SK-N-MC (cell line): ENCODE measurements at regions not wholly inside any gene's neighbourhood (a gene's known extent, or its start where the extent isn't known, plus 50 kb on each side); places are given as distances from the start of the nearest gene placed in this dataset.

Source experiments
- DNase-seq: peaks from one replicate; pipeline ENCODE4 v3.0.0-alpha.2; 2011; ENCODE audit warnings: low read depth, low spot score
- H3K27ac ChIP-seq: fragments of 200-600 bp; sonication (generic); 2 replicates; pipeline ENCODE4 v1.5.1; 2016; ENCODE audit warnings: mixed run types
- H3K36me3 ChIP-seq: fragments of 200-600 bp; sonication (generic); 2 replicates; pipeline ENCODE4 v1.6.1; 2017; ENCODE audit warnings: antibody characterized with exemption, low read length, mixed read lengths; ENCODE audit not compliant: insufficient read depth
- H3K4me3 ChIP-seq: fragments of 200-600 bp; sonication (generic); 2 replicates; pipeline ENCODE4 v1.5.1; 2016
- H3K9ac ChIP-seq: fragments of 200-600 bp; sonication (generic); 2 replicates; pipeline ENCODE4 v1.8.0; 2017; ENCODE audit warnings: mixed run types, mixed read lengths; ENCODE audit not compliant: insufficient read length
- H3K9me3 ChIP-seq: fragments of 200-600 bp; sonication (generic); 2 replicates; pipeline ENCODE4 v1.6.1; 2017; ENCODE audit warnings: low read depth, mild to moderate bottlenecking, antibody characterized with exemption, low read length, moderate library complexity, mixed read lengths
- EZH2 ChIP-seq: fragments of 200-600 bp; sonication (generic); IDR thresholded peaks from one replicate; pipeline ENCODE4 v1.6.1; 2017; ENCODE audit warnings: antibody characterized with exemption
- FOXP2 ChIP-seq: optimal IDR thresholded peaks from 2 replicates; pipeline ENCODE3; 2011; ENCODE audit warnings: mild to moderate bottlenecking, moderate library complexity; ENCODE audit not compliant: insufficient read depth; ENCODE audit errors: extremely low read length, control extremely low read depth
- POLR2AphosphoS5 ChIP-seq: IDR thresholded peaks from 2 replicates; pipeline ENCODE4 v1.6.1; 2012; ENCODE audit warnings: mild to moderate bottlenecking, low read depth, low read length, borderline replicate concordance

- Histone ChIP-seq H3K9ac (no peak overlapping the region), H3K4me3 (no peak overlapping the region), H3K27ac (no peak overlapping the region), H3K36me3 (no peaks in the 10 kb centered on the region), H3K9me3 (no peaks in the 10 kb centered on the region)
- TF ChIP-seq FOXP2 (no peak), POLR2AphosphoS5 (no peak), EZH2 (no peak)
- DNase-seq: no peak
Observed at GRCh38 chr10:4526311-4526731, 299.7 kb upstream of the AKR1E2 start.

- H3K4me3 ChIP-seq: no peak overlapping the region
- H3K9ac ChIP-seq: no peak overlapping the region
- no peak for DNase-seq
- no peaks in the 10 kb centered on the region for H3K36me3 ChIP-seq
- TF ChIP-seq FOXP2: no peak
- no peaks in the 10 kb centered on the region for H3K9me3 ChIP-seq
- H3K27ac ChIP-seq: no peak overlapping the region
Observed at GRCh38 chr10:4525103-4525502, 300.9 kb upstream of the AKR1E2 start.

GRCh38 chr10:4522296-4523000, 303.6 kb upstream of the AKR1E2 start:
- no peaks in the 10 kb centered on the region for H3K9me3 ChIP-seq

GRCh38 chr10:4519658-4520402, 306.2 kb upstream of the AKR1E2 start:
- H3K9me3 ChIP-seq: no peaks in the 10 kb centered on the region
- TF ChIP-seq POLR2AphosphoS5 (no peak), EZH2 (no peak)
- no peak overlapping the region for H3K9ac ChIP-seq
- H3K4me3 ChIP-seq: no peak overlapping the region
- no peaks in the 10 kb centered on the region for H3K36me3 ChIP-seq
- DNase-seq: no peak
- no peak overlapping the region for H3K27ac ChIP-seq

More at GRCh38 chr10:4522296-4523000, 303.6 kb upstream of the AKR1E2 start:
- H3K27ac ChIP-seq: no peak overlapping the region
- no peaks in the 10 kb centered on the region for H3K36me3 ChIP-seq
- H3K9ac ChIP-seq: no peak overlapping the region
- TF ChIP-seq FOXP2: no peak
- TF ChIP-seq POLR2AphosphoS5: no peak
- TF ChIP-seq EZH2: no peak
- DNase-seq: no peak
- no peak overlapping the region for H3K4me3 ChIP-seq

GRCh38 chr10:4517746-4518145, 308.3 kb upstream of the AKR1E2 start:
- Histone ChIP-seq H3K9ac (no peak overlapping the region), H3K27ac (no peak overlapping the region), H3K9me3 (no peaks in the 10 kb centered on the region), H3K4me3 (no peak overlapping the region), H3K36me3 (no peaks in the 10 kb centered on the region)
- TF ChIP-seq EZH2 (no peak), FOXP2 (no peak), POLR2AphosphoS5 (no peak)
- no peak for DNase-seq

- H3K27ac ChIP-seq: no peak overlapping the region
- no peak for DNase-seq
- no peak for TF ChIP-seq EZH2
- no peak for TF ChIP-seq FOXP2
- no peak for TF ChIP-seq POLR2AphosphoS5
- H3K9ac ChIP-seq: no peak overlapping the region
- H3K36me3 ChIP-seq: no peaks in the 10 kb centered on the region
- H3K9me3 ChIP-seq: no peaks in the 10 kb centered on the region
- no peak overlapping the region for H3K4me3 ChIP-seq
Observed at GRCh38 chr10:4515721-4516120, 310.3 kb upstream of the AKR1E2 start.

DNA sequence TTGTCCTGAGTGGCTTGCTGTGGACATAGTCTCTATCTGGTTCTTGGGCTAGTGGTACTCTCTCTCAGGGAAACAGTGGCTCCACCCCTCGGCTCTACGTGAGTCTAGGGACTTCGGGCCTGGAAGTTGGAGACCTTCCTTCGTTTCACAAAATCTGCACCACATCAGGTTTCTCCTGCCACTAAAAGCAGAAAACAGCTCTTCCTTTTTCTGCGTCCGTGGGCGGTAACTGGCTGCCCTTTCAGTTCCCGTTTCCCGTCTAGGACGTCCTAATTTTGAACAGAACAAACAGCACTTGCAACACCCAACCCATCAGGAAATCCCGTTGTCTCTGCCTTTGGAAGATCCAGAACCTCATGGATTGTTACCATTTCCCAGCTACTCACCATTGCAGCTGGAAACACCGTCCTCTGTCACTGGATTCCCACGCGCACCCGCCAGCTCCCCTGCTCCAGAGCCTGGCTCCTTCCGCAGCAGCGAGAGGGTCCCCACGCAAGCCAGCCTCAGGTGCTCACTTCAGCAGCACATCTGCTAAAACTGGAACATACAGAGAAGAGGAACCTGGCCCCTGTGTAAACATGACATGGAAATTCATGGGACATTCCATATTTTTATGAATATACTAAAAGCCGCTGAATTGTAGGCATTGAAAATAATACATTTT, 311.4 kb upstream of the AKR1E2 start:
- no peaks in the 10 kb centered on the region for H3K36me3 ChIP-seq
- TF ChIP-seq FOXP2 (no peak), POLR2AphosphoS5 (no peak), EZH2 (no peak)
- no peak for DNase-seq
- no peaks in the 10 kb centered on the region for H3K9me3 ChIP-seq
- H3K27ac ChIP-seq: no peak overlapping the region
- no peak overlapping the region for H3K9ac ChIP-seq
- no peak overlapping the region for H3K4me3 ChIP-seq

- Histone ChIP-seq H3K36me3 (no peaks in the 10 kb centered on the region), H3K9ac (no peak overlapping the region), H3K9me3 (no peaks in the 10 kb centered on the region), H3K27ac (no peak overlapping the region), H3K4me3 (no peak overlapping the region)
- no peak for DNase-seq
- no peak for TF ChIP-seq POLR2AphosphoS5
- no peak for TF ChIP-seq EZH2
- no peak for TF ChIP-seq FOXP2
Observed at GRCh38 chr10:4512671-4513240, 313.3 kb upstream of the AKR1E2 start.

GRCh38 chr10:4512196-4512595, 313.8 kb upstream of the AKR1E2 start:
- H3K36me3 ChIP-seq: no peaks in the 10 kb centered on the region
- no peak overlapping the region for H3K4me3 ChIP-seq
- H3K9me3 ChIP-seq: no peaks in the 10 kb centered on the region
- H3K27ac ChIP-seq: no peak overlapping the region
- no peak for DNase-seq
- no peak overlapping the region for H3K9ac ChIP-seq
- TF ChIP-seq EZH2 (no peak), FOXP2 (no peak), POLR2AphosphoS5 (no peak)
